ENCODE measurements at regions not wholly inside any gene's neighbourhood (a gene's known extent, or its start where the extent isn't known, plus 50 kb on each side); places are given as distances from the start of the nearest gene placed in this dataset.

GRCh38 chr13:81048026-81048461 lies 707.1 kb upstream of the SPRY2 start:
- TF ChIP-seq POLR2AphosphoS5 (IDR thresholded peaks at IDR 0.05; ENCODE audit: low read depth) (no peak), CTCF (IDR thresholded peaks at IDR 0.05; ENCODE audit: insufficient read depth, low read length) (no peak)

Data from HL-60 (cell line).